ENCODE measurements at regions not wholly inside any gene's neighbourhood (a gene's known extent, or its start where the extent isn't known, plus 50 kb on each side); places are given as distances from the start of the nearest gene placed in this dataset.

DNA sequence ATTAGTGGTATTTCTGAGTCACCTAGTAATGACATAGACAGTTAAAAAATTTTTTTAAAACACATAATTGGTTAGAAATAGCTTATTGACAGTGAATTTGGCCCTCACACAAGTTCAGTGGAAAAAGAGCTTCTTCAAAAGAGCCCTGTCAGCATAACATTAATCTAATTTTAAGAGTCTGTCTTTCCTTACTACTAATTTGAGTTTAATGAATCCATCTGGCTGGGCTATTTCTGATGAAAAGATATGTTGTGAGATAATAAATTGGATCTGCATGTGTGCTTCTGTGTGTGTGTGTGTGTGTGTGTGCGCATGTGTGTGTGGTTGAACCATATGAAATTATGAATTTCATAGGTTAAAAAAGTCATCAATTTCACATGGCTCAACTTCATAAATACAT is 1045.2 kb downstream of the FLRT2 start:
- no peak for DNase-seq (ENCODE audit: low read depth)

DNA sequence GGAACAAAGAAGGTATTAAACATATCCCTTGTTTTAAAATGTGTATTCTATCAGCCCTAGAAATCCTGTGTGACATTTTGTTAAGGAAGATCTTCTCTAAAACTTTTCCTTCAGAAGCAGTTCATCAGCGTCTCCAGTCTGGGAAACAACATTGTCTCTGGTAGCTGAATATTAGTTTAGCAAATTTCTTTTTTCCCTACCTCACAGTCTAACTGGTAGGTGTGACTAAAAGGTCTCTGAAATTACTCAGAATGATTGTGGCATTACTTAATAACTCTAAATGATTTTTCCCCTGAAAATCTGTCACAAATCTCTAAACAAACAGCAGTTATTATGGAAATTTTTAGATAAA is 1044.8 kb downstream of the FLRT2 start:
- in situ Hi-C loops (cut with HindIII; ENCODE audit: low pct_unique_long_range_greater_than_20kb, low sequenced_read_pairs): no loop called here
- no peak for DNase-seq (ENCODE audit: low read depth)

More for the DNA sequence above, 1045.2 kb downstream of the FLRT2 start:
- in situ Hi-C loops (cut with HindIII; ENCODE audit: low pct_unique_long_range_greater_than_20kb, low sequenced_read_pairs): no loop called here

DNA sequence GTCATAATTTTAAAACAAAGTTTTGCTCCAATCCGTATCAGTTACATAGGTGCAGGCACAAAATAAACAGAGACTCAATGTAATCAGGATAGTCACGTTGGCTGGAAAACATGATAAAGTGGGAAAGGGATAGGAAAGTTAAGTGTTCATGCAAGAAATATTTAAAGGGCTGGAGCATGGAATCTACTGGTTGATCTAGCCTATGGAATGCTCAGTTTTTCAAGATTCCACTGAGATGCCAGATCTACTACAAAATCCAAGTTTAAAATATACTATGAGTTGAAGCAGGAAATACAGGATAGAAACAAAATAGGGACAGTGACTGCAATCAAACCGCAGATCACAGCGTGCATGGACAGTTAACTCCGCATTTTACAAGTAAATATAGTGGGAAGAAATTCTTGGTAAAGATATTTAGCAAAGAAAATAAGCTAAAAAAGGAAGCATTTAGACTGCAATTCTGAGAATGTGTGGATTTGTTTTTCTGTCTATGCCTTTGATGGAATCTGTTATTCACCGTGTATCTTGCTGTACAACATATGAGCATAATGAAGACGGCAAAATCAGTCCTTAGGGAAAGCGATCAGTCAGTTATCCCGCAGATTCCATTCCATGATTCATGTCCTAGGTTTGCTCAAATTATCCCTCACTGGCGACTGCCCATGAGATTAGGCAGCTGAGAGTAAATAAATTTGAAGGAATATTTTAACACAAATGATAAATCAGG is 1044.3 kb downstream of the FLRT2 start:
- no peak for DNase-seq (ENCODE audit: low read depth)

DNA sequence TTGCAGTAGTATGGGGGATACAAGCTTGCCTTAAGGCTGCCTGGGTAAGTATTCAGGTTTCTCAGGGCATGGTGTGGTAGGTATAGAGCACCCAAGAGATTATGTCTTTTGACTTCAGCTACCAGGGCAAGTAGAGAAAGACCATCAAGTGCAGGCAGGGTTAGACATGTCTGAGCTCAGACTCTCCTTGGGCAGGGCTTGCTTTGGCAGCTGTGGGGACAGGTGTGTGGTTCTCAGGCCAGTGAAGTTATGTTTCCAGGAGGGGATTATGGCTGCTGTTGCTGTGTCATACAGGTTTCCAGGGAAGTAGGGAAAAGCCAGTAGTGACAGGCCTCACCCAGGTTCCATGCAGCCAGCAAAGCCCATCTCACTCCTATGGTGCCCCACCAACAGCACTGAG is 1040.4 kb downstream of the FLRT2 start:
- no peak for DNase-seq (ENCODE audit: low read depth)
- in situ Hi-C loops (cut with HindIII; ENCODE audit: low pct_unique_long_range_greater_than_20kb, low sequenced_read_pairs): no loop called here

More for the DNA sequence above, 1044.3 kb downstream of the FLRT2 start:
- in situ Hi-C loops (cut with HindIII; ENCODE audit: low pct_unique_long_range_greater_than_20kb, low sequenced_read_pairs): no loop called here

DNA sequence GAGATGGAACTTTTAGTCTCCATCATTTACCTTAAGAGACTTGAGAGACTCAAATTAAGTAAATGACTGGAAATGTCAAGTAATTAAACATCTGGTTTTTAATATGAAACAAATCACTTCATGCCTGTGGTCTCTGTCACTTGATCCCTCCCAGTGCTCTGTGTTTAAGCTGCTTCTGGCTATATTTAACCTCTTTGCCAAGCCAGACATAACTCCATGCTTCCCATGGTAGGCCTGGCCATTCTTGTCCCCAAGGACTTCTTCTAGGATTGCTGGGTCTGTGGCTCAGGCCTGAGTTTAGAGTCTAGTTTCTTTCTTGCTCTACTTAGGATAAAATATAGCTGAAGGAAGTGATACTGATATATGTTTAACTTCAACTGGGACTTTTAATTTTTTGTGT is 1013.6 kb downstream of the FLRT2 start:
- in situ Hi-C loops (cut with HindIII; ENCODE audit: low pct_unique_long_range_greater_than_20kb, low sequenced_read_pairs): no loop called here
- DNase-seq (ENCODE audit: low read depth): no peak

DNA sequence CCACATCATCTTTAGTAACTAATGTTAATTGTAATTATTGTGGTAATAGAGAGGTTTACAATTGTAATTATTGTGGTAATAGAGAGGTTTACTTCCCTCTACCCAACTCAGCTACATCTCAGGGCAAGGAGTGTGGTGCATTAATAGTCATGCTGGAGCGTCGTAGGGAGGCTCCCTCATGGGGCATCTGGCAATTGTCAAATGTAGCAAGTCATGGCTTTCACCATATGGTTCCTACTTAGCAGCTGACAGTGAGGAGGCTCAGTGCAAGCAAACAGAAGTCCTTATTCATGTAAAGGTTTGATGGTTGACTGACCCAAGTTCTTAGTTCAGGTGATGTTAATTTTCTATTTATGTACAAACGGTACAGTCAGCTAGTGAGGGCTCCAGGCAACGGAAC is 1012.0 kb downstream of the FLRT2 start:
- in situ Hi-C loops (cut with HindIII; ENCODE audit: low pct_unique_long_range_greater_than_20kb, low sequenced_read_pairs): no loop called here
- DNase-seq (ENCODE audit: low read depth): no peak

DNA sequence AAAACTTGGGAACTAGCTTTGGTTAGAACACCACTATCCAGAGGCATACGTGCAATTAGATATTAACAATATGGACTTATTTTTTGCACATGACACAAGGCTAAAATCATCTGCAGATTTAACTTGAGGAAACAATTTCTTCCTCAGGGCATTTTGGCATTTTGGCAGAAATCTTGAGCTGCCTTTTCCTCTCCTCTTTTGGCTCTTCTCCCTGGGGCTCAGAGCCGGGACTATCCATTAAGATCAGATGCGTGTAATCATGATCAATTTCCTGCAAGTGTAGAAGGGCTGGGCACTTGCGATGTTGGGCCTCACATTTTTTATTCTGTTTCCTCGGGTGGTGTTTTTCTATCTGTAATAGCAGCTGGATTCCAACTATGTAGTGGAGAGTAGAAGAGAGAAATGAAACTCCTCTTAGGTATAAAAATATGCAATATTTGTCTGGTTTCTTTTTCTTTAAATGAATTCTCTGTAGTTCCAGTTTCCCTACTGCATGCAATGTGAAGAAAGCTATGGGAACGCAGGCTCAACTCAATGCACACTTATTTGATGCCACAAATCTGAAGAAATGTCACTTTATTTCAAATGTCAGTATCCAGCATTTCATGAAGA is 1010.8 kb downstream of the FLRT2 start:
- DNase-seq (ENCODE audit: low read depth): no peak
- in situ Hi-C loops (cut with HindIII; ENCODE audit: low pct_unique_long_range_greater_than_20kb, low sequenced_read_pairs): no loop called here

DNA sequence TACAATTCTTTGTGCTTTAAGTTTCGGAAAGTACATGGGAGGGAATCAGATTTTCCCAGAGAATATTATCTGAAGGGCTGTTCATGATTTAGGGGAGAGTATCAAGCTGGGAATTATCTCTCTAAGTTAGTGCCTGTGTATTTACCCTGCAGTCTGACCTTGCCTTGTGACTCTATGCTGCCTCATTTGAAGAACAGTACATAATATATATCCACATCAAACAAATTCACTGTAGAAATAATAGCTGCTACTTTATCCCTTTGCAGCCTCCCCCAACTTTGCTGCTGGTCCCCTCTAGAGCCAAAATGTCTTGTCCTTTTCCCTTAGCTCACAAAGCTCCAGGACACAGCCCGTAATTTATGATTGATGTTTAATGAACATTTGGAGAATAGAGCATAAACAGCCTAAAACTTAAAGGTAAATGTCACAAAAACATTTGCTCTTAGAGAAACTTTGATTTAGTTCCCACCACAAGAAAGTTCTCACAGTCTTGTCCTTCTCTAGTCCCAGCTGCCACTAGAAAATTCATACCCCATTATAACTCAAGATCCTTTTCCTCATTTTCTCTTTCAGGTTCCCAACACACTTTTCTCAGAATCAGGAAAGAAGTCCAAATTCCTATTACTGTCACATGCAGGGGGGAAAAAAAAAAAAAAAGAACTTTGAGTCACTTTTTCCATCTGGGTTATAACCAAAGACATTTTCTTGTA is 1009.6 kb downstream of the FLRT2 start:
- in situ Hi-C loops (cut with HindIII; ENCODE audit: low pct_unique_long_range_greater_than_20kb, low sequenced_read_pairs): no loop called here

DNA sequence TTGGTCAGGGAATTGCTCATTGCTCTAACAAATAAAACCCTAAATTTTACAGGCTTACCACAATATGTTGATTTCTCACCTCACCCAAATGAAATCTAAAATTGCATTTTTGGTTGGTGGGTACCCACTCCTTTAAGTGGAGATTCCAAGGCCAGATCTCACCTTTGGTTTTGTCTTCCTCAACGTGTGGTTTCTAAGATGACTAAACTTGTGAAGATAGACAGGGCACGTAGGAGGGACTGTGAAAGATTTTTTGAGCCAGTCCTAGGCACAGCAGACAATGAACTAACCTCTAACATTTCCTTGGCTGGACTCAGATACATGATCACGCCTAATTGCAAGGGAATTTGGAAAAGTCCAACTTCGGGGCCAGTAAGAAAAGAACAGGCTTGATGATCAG is 1003.9 kb downstream of the FLRT2 start:
- no peak for DNase-seq (ENCODE audit: low read depth)
- in situ Hi-C loops (cut with HindIII; ENCODE audit: low pct_unique_long_range_greater_than_20kb, low sequenced_read_pairs): no loop called here

More for the DNA sequence above, 1009.6 kb downstream of the FLRT2 start:
- no peak for DNase-seq (ENCODE audit: low read depth)

DNA sequence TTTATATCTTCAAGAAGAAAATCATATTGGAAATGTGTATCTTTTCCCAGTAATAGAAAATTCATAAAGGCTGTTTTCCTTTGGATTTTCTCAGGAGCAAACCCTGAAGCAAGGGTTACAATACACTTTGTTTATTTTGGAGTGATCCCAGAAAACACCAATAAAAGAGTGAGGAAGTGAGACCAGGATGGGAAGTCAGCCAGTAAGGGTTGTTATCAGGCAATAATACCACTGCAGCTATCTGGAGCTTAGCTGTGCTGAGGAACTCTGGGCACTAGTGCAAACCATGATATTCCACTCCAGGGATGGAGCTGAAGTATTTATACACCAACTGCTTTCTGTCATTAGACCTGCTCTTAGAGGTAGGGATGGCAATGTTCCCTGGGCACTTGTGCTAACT is 1002.3 kb downstream of the FLRT2 start:
- no peak for DNase-seq (ENCODE audit: low read depth)
- in situ Hi-C loops (cut with HindIII; ENCODE audit: low pct_unique_long_range_greater_than_20kb, low sequenced_read_pairs): no loop called here

DNA sequence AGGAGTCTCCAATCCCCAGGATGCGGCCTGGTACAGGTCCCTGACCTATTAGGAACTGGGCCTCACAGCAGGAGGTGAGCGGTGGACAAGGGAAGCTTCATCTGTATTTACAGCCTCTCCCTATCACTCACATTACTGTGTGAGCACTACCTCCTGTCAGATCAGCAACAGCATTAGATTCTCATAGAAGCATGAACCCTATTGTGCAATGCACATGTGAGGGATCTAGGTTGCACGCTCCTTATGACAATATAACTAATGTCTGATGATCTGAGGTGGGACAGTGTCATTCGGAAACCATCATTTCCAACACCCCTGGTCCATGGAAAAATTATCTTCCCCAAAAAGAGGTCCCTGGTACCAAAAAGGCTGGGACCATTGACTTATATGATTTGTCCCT is 1000.5 kb downstream of the FLRT2 start:
- in situ Hi-C loops (cut with HindIII; ENCODE audit: low pct_unique_long_range_greater_than_20kb, low sequenced_read_pairs): no loop called here
- no peak for DNase-seq (ENCODE audit: low read depth)

DNA sequence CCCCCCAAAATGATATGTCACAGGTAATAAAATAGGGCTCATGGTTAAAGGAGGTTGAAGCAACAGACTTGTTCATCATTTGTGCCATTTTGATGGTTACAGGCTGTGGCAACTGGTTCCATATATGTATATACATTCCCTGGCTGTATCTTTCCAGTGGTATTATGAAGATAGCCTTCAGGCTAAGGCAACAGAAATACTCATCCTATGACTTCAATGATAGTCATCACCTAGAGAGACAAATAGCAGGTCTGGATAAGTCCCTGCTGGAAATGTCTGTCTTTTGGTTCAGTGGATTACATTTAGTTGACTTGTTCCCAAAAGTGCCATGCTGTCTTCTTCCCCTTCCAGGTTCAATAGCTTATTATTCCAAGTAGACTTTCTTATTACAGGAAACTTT is 997.4 kb downstream of the FLRT2 start:
- in situ Hi-C loops (cut with HindIII; ENCODE audit: low pct_unique_long_range_greater_than_20kb, low sequenced_read_pairs): no loop called here
- DNase-seq (ENCODE audit: low read depth): no peak

DNA sequence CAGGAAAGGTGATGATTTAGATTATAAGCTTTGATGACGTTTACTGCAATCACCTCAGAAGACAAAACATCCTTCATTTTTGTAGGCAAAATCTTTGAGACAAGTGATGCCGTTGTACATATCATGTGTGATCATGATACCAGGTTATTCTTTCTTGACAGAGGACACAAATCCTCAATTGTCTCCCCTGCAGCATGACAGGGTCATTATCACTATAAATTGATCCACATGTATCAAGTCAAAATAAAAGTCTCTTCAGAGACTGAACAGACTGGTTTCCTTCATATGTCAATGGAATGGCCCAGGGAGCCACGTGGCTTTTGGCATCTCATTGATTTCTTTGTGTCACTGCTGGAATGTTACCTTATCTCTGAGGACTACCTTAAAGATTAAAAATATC is 995.7 kb downstream of the FLRT2 start:
- DNase-seq (ENCODE audit: low read depth): no peak
- in situ Hi-C loops (cut with HindIII; ENCODE audit: low pct_unique_long_range_greater_than_20kb, low sequenced_read_pairs): no loop called here

DNA sequence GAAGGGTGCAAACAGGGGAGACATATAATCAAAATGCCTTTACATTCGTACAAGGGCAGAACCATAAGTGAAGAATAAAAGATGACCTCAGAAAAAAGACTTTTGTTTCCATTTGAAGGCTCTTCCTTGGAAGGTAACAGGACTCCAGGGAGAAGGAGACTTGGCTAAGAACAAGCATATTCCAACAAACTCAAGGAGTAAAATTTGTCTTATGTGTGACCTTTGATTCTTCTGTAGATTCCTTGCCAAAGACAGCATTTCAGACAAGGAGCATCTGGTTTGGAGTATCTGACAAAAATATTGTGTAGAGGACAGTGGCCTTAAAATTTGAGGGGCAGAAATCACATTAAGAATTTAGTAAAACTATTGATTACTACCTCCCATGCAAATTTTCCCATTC is 991.9 kb downstream of the FLRT2 start:
- in situ Hi-C loops (cut with HindIII; ENCODE audit: low pct_unique_long_range_greater_than_20kb, low sequenced_read_pairs): no loop called here
- DNase-seq (ENCODE audit: low read depth): no peak

DNA sequence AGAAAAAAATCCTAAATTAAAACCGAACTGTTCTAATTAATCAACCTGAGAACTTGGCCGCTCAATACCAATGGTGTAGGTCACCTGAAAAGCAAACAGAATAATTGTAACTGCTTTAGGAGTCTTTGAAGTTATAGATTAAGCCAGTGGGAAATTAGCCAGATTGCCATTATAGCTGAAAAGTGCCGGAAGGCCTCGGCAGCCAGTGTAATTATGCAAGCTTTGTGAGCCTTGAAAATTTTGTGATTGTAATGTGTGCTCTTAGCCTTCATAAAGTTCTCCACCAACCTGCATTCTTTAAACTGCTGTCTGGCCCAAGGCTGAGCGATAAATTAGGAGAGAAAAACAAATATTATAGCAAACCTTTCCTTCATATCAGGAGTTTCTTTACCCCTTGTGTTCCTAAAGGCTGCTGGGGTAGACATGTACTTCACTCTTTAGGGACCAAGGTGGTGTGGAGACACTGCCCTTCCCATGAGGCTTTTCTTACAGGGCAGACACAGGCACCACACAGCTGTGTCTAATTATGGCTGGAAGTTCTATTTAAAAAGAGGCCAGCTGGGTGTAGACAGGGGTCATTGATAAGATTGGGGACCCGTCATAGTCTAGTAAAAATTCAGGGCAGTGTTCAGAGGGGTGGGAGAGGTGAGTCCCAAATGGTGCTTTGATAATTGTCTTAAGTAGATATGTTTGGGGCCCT is 991.2 kb downstream of the FLRT2 start:
- in situ Hi-C loops (cut with HindIII; ENCODE audit: low pct_unique_long_range_greater_than_20kb, low sequenced_read_pairs): no loop called here
- no peak for DNase-seq (ENCODE audit: low read depth)

DNA sequence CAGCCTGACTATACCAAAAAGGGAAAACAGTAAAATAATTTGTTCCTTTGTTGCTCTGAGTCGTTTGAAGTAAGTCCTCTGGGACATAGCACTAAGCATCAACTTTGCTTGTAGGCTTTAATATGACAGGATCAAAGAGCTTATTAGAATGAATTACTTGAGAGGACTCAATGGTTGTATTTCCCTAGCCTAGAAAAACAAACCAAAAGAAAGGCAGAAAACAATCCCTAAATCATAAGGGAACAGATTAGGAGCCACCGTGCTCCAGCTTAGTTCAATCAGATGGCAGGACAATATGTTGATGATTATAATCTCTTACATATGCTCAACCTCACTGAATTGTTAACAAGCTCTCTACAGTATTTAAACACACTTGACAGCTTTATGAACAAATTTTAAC is 988.4 kb downstream of the FLRT2 start:
- in situ Hi-C loops (cut with HindIII; ENCODE audit: low pct_unique_long_range_greater_than_20kb, low sequenced_read_pairs): no loop called here
- no peak for DNase-seq (ENCODE audit: low read depth)

DNA sequence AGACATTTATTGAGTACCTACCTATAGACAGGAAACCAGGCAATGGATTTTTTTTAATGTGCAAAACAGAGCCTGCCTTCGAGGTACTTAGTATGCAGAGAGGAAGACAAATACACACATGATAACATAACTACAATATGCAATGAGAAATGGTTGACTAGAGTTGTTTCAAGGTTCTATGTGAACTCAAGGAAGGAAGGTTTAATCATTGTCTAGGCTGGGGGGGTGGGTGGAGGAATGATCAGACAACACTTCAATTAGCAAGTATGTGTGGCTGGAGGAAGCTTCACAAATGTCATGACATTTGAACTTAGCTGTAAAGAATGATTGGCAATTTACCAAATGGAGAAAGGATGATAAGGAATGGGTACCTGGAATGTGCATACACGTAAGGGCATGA is 985.3 kb downstream of the FLRT2 start:
- no peak for DNase-seq (ENCODE audit: low read depth)
- in situ Hi-C loops (cut with HindIII; ENCODE audit: low pct_unique_long_range_greater_than_20kb, low sequenced_read_pairs): no loop called here

DNA sequence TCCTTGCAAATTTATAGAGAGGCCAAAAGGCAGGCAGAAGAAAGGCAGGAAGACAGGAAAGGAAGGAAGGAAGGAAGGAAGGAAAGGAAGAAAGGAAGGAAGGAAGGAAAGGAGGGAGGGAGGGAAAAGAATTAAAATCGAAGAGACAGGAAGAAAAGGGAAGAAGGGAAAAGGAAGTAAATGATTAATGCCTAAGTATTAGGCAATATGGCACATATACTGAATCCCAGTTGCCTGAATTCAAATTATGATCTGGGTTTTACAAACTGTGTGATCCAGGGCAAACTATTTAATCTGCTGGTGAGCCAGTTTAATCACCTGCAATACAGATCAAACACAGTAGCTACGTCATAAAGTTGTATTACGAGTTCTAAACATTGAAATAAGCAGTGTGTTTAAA is 983.6 kb downstream of the FLRT2 start:
- in situ Hi-C loops (cut with HindIII; ENCODE audit: low pct_unique_long_range_greater_than_20kb, low sequenced_read_pairs): no loop called here
- DNase-seq (ENCODE audit: low read depth): no peak

DNA sequence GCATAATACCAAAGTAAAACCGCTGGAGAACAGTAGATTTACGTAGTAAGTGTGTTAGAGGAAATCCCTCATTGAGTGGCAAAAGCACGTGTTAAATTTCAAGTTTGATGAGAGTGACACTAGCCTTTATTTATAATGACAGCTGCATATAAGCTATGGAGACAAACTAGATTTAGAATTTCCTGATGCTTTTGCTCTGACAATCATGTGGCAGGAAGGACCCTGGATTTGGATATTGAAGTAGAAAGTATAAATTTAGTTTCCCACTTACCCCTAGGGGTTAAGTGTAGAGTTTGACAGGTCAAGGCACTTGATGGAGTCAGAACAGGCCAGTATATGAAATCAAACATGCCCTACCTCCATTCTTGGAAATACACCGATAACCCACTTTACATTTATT is 983.1 kb downstream of the FLRT2 start:
- no peak for DNase-seq (ENCODE audit: low read depth)
- in situ Hi-C loops (cut with HindIII; ENCODE audit: low pct_unique_long_range_greater_than_20kb, low sequenced_read_pairs): no loop called here
